Kidney (tissue), 13 donors: ENCODE measurements at regions not wholly inside any gene's neighbourhood (a gene's known extent, or its start where the extent isn't known, plus 50 kb on each side); places are given as distances from the start of the nearest gene placed in this dataset.

ENCODE experiments used
- DNase-seq, 5 donors: peaks; one replicate each; pipeline ENCODE4 v3.0.0-alpha.2; 2013 to 2020
- FAIRE-seq: peaks from 2 replicates; lab custom pipeline; 2012; peaks lifted over from hg19 to GRCh38; lab: Jason Lieb, UNC
- H3K27ac ChIP-seq, 2 donors: one replicate each; pipeline ENCODE4 v1.7.0; 2013; ENCODE audit warnings: low read depth in 2 of 2, low read length in 2 of 2, inconsistent platforms in 1 of 2
- H3K27me3 ChIP-seq: one replicate; pipeline ENCODE4 v1.7.1; 2013; ENCODE audit warnings: low read length, inconsistent platforms; ENCODE audit not compliant: control insufficient read depth, insufficient read depth
- H3K36me3 ChIP-seq, 3 donors: one replicate each; pipeline versions ENCODE4 v1.7.0 to v1.7.1; 2013; ENCODE audit warnings: low read length in 3 of 3, control low read depth in 1 of 3, inconsistent platforms in 1 of 3; ENCODE audit not compliant: insufficient read depth in 3 of 3, control insufficient read depth in 2 of 3
- H3K4me1 ChIP-seq, 3 donors: one replicate each; pipeline versions ENCODE4 v1.7.0 to v1.7.1; 2013; ENCODE audit warnings: low read length in 3 of 3, inconsistent platforms in 1 of 3, low read depth in 1 of 3; ENCODE audit not compliant: control insufficient read depth in 2 of 3, insufficient read depth in 2 of 3
- H3K4me3 ChIP-seq, 3 donors: one replicate each; pipeline versions ENCODE4 v1.7.0 to v1.8.1; 2013; ENCODE audit warnings: low read length in 3 of 3, control low read depth in 1 of 3, inconsistent platforms in 1 of 3
- H3K9ac ChIP-seq, 3 donors: one replicate each; pipeline versions ENCODE4 v1.7.0 to v1.7.1; 2013; ENCODE audit warnings: low read length in 3 of 3, control low read depth in 1 of 3, inconsistent platforms in 1 of 3
- H3K9me3 ChIP-seq, 3 donors: one replicate each; pipeline versions ENCODE4 v1.7.0 to v1.7.1; 2013; ENCODE audit warnings: low read length in 3 of 3, control low read depth in 1 of 3, inconsistent platforms in 1 of 3; ENCODE audit not compliant: control insufficient read depth in 2 of 3, insufficient read depth in 1 of 3
- intact Hi-C: fragments of 100-400 bp; cut with DNase I; formaldehyde crosslinking; loops from one replicate; pipeline ENCODE4 v1.11.1; 2022
- TF ChIP-seq, protein P1 (sequence below): IDR thresholded peaks from 3 replicates; pipeline ENCODE4 v1.5.1; 2012; ENCODE audit warnings: mild to moderate bottlenecking, moderate library complexity, borderline replicate concordance; ENCODE audit not compliant: insufficient read depth; ENCODE audit errors: extremely low read depth
- donor health status: control.
- donor health status: control.
- donor health status: control.
- donor health status: control.
- donor health status: control.
- donor health status: DM: yes; HTN: yes; CAD: no.
- donor health status: Normal renal cell carcinoma (clear cell type).

- Histone ChIP-seq H3K9me3 (no peaks in the 10 kb centered on the region), H3K4me1 (no peaks in the 10 kb centered on the region), H3K27ac (no peak overlapping the region), H3K9ac (no peak overlapping the region), H3K36me3 (no peaks in the 10 kb centered on the region), H3K27me3 (no peaks in the 10 kb centered on the region), H3K4me3 (no peak overlapping the region)
- TF ChIP-seq, protein P1, sequence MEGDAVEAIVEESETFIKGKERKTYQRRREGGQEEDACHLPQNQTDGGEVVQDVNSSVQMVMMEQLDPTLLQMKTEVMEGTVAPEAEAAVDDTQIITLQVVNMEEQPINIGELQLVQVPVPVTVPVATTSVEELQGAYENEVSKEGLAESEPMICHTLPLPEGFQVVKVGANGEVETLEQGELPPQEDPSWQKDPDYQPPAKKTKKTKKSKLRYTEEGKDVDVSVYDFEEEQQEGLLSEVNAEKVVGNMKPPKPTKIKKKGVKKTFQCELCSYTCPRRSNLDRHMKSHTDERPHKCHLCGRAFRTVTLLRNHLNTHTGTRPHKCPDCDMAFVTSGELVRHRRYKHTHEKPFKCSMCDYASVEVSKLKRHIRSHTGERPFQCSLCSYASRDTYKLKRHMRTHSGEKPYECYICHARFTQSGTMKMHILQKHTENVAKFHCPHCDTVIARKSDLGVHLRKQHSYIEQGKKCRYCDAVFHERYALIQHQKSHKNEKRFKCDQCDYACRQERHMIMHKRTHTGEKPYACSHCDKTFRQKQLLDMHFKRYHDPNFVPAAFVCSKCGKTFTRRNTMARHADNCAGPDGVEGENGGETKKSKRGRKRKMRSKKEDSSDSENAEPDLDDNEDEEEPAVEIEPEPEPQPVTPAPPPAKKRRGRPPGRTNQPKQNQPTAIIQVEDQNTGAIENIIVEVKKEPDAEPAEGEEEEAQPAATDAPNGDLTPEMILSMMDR: no peak
- FAIRE-seq (no peak), DNase-seq (no peak)
- intact Hi-C loops: no loop called here
Observed at GRCh38 chr10:63751836-63752235, 230.6 kb downstream of the REEP3 start.

- no peak for FAIRE-seq
- no peaks in the 10 kb centered on the region for H3K27me3 ChIP-seq
- H3K36me3 ChIP-seq: no peaks in the 10 kb centered on the region
- H3K27ac ChIP-seq: no peak overlapping the region
- no peak for DNase-seq
- TF ChIP-seq, protein P1: no peak
- H3K4me1 ChIP-seq: no peaks in the 10 kb centered on the region
- H3K9me3 ChIP-seq: no peaks in the 10 kb centered on the region
- H3K4me3 ChIP-seq: no peak overlapping the region
- intact Hi-C loops: no loop called here
- no peak overlapping the region for H3K9ac ChIP-seq
Observed at GRCh38 chr10:63752318-63752717, 231.1 kb downstream of the REEP3 start.

DNA sequence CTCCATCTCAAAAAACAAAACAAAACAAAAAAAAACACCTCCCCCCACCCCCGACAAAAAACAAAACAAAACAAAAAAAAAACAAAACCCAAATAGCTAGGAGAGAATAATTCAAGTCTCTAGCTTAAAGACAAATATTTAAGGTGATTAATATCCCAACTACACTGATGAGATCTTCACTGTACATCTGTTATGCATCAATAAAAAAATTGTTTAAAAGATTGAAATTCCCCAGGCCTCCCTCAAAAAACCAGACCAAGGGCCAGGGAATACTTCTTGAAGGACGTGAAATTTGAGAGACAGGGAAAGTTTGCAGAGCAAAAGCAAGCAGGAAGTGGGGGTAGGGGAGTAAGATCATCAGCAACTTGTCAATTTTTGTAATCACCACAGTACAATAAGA, 232.6 kb downstream of the REEP3 start:
- intact Hi-C loops: no loop called here
- H3K9ac ChIP-seq: no peak overlapping the region
- H3K36me3 ChIP-seq: no peaks in the 10 kb centered on the region
- H3K9me3 ChIP-seq: no peaks in the 10 kb centered on the region
- no peak overlapping the region for H3K27ac ChIP-seq
- no peaks in the 10 kb centered on the region for H3K4me1 ChIP-seq
- TF ChIP-seq, protein P1: no peak
- H3K4me3 ChIP-seq: no peak overlapping the region
- DNase-seq (no peak), FAIRE-seq (no peak)
- no peaks in the 10 kb centered on the region for H3K27me3 ChIP-seq

- no peak overlapping the region for H3K4me3 ChIP-seq
- FAIRE-seq: no peak
- no peaks in the 10 kb centered on the region for H3K27me3 ChIP-seq
- intact Hi-C loops: no loop called here
- no peak overlapping the region for H3K27ac ChIP-seq
- no peak for DNase-seq
- no peak overlapping the region for H3K9ac ChIP-seq
- no peaks in the 10 kb centered on the region for H3K36me3 ChIP-seq
- TF ChIP-seq, protein P1: no peak
- H3K4me1 ChIP-seq: no peaks in the 10 kb centered on the region
- no peaks in the 10 kb centered on the region for H3K9me3 ChIP-seq
Observed at GRCh38 chr10:63755441-63755840, 234.2 kb downstream of the REEP3 start.
